Stimulated activated CD4-positive, alpha-beta T cell treated with anti-CD3 and anti-CD28 coated beads, Interleukin-2, amount 100 ng/mL, for 4 hours (primary cell): ENCODE measurements at regions not wholly inside any gene's neighbourhood (a gene's known extent, or its start where the extent isn't known, plus 50 kb on each side); places are given as distances from the start of the nearest gene placed in this dataset.
"Not testable (repeated sequence)": the region's sequence is repeated elsewhere in the genome, so short reads cannot be mapped to it uniquely, and the experiment has no call there.

Experiments
- DNase-seq: peaks from one replicate; pipeline ENCODE4 v3.0.0-alpha.2; 2020; ENCODE audit warnings: low read depth

- no peak for DNase-seq
Observed at GRCh38 chr2:6139142-6139541, 447.0 kb downstream of the SOX11 start.

DNA sequence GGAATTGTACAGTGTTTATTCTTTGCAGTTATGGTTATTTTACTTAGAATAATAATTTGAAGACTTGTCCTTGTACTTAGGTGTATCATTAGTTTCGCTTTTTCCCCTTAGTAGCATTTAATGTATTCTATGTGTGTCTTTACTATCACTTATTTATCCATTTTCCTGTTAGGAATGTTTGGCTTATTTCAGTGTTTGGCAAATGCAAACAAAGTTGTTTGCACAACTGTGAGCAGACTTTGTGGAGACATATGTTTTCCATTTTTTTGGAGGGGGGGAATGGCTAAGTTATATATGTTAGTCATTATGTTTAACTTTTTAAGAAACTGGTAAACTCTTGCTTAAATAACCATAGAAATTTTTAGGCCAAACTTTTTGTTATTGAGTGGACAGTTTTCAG lies 447.7 kb downstream of the SOX11 start:
- DNase-seq, result no peak

DNA sequence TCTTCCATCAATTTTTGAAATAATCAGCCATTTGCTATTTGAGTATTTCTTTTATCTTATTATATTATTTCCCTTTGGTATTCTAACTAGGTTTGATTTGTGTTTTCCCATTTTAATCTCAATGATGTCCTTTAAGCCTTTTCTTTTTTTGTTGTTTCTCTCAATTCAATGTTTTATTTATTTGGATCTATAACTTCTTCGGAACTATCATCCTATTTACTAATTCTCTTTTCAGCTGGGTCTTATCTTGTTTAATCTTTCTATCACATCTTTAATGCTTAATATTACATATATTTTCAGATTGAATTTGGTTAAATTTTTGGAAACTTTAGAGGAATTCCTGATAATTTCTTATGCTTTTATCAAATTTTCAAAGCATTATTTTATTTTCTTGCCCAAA lies 448.3 kb downstream of the SOX11 start:
- DNase-seq, result no peak

DNA sequence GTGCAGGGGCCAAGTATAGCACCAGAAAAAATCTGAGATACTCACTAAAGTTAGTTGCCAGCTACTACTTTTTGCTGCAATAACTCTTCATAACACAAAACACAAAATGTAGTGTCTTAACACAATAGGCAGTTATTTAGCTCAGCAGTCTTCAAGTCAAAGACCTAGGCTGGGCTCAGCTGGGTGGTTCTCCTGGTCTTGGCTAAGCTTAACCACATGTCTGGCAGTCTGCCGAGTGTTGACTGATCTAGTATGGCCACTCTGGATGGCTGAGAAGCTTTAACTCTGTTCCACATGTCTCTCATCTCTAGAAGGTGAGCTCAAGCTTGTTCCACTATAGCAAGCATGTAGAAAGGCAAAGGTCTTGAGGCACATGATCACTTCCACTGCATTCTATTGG lies 451.6 kb downstream of the SOX11 start:
- DNase-seq, result no peak

DNA sequence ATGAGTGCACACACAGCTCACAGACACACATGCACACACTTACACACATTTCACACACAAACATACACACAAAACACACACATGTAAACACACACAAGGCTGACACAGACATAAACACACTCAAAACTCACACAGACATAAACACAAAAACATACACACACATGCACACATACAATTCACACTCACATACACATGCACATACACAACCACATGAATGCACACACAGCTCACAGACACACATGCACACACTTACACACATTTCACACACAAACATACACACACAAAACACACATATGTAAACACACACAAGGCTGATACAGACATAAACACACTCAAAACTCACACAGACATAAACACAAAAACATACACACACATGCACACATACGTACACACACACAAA lies 455.0 kb downstream of the SOX11 start:
- DNase-seq, result not testable (repeated sequence)

DNA sequence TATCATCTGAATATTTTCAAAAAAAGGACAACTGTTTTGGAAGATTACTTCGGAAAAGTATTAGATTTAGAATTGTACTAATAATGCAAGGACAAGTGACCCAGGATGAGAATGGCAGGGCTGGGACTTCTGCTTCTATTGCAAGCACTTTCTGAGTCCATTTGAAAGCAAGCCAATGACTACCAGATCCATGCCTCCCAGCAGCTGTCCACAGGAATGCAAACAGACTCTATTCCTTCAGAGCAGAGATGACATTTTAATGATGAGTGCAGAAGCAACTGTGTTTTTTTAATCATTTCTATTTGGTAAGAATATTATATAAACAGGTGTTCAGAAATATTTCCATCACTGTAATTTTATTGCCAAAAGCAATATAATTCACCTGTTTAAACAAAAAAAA lies 456.7 kb downstream of the SOX11 start:
- DNase-seq, result no peak

DNA sequence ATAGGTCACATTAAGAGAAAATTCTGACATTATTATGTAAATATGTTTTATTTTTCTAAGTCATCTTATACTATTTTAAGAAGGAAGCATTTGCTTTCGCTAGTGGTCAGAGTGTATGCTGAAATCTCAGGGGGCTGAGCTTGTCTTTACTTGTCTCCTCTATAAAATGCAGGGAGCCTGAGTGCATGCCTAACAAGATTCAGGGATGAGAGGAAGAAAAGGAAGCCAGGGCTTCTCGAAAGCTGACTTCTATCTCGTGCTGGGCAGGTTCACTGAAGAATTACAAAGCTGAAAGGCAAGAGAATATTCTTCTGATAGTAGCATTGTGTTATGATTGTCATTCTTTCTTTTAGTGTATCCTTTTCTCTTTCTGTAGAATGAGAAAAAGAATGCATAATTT lies 467.4 kb downstream of the SOX11 start:
- no peak for DNase-seq

- no peak for DNase-seq
Observed at GRCh38 chr2:6163932-6164331, 471.7 kb downstream of the SOX11 start.

DNA sequence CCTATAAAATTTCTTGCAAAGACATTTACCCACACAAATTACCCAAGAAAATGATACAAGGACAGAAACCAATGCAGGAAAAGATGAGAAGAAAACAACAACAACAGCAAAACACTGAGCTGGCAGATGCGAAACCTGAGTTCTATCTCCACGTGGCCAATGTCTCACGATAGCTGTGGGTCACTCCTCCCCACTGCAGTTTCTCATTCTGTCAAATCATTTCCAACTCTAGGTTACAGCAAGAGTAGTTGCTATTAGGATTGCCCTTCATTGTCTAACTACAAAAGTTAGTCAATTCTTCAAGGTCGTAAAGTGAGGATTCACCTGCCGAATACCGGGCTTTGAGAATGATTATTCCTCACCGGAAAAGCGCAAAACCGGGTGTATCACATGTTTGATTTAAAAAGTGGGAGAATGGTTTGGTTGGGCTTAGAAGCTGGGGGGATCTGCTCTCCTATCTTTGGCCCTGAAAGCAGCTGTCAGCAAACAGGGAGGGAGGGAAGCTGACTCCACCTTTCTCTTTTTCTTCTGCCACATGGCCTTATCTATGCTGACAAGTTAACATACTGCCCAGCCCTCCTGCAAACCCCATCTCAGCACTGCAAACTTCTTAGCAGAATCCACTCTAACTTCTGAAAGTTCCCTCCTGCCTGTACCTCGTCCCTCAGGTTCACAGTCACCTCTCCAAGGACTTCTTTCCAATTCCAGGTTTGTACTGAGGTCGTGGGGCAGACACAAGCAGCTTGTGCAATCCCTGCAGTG lies 473.0 kb downstream of the SOX11 start:
- DNase-seq, result no peak

DNA sequence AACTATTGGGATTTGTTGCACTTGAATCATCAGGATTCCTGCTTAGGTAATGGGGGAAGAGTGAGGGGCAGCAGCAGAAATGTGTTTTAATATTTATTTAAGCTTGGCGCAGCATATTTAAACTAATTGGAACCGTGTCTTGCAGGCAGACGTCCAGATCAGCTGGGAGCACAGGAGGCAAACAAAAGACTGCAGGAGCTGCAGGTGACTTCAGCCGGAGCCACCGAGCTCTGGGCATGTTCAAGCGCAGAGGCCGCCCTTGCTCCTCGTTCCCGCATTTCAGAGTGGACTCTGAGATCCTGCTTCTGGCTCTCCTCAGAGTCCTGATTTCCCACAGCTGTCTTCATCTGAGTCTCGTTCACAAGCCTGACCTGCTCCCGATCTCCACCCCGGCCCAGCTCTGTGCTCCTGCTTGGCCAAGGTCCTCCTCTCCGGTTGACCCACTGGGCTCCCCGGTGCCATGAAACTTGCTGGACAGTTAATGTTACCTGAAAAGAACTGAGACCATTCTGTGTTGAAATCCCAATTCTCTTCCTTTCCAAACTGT lies 475.5 kb downstream of the SOX11 start:
- no peak for DNase-seq

GRCh38 chr2:6168485-6168884 lies 476.3 kb downstream of the SOX11 start:
- DNase-seq, result no peak

DNA sequence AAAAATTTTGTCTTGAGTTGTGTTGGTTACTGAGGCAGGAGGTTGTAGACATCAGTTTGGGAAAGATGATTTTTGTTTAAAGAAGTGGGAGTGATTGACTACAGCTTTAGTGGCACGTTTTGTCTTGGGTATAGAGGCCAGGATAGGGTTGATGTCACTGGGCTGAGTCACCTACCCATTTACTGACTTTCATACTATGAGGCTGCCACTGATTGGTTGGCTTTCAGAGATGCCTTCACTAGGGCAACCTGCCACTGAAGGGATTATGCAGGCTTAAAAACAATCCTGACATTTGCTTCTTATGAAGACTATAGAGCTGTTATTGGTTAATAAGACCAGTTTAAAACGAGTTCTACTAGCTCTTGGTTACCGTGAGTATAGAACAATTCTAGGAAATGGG lies 479.1 kb downstream of the SOX11 start:
- no peak for DNase-seq

- DNase-seq, result no peak
Observed at GRCh38 chr2:6177811-6178210, 485.6 kb downstream of the SOX11 start.

- DNase-seq, result no peak
Observed at GRCh38 chr2:6181525-6181924, 489.3 kb downstream of the SOX11 start.

GRCh38 chr2:6181926-6182325 lies 489.7 kb downstream of the SOX11 start:
- DNase-seq, result no peak

DNA sequence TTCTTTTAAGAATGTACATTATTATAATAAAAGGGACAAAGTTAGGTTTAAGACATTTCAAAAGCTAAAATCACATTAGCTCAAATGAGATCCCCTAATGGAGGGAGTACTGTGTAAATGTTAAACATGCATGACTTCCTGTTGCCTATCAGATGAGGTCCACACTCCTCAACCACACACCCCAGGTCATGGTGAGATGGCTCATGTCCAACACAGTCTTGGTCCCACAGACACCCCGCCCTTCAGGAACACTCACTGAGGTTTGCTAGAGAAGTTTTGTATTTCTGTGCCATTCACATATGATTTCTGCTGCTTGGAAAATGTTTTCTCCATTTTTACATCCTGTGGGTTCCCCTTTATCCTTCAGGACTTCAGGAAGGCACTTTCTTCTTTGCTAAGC lies 491.0 kb downstream of the SOX11 start:
- no peak for DNase-seq

GRCh38 chr2:6184532-6185292 lies 492.5 kb downstream of the SOX11 start:
- no peak for DNase-seq

GRCh38 chr2:6186332-6187151 lies 494.4 kb downstream of the SOX11 start:
- no peak for DNase-seq

- DNase-seq, result no peak
Observed at GRCh38 chr2:6196449-6196848, 504.3 kb downstream of the SOX11 start.

DNA sequence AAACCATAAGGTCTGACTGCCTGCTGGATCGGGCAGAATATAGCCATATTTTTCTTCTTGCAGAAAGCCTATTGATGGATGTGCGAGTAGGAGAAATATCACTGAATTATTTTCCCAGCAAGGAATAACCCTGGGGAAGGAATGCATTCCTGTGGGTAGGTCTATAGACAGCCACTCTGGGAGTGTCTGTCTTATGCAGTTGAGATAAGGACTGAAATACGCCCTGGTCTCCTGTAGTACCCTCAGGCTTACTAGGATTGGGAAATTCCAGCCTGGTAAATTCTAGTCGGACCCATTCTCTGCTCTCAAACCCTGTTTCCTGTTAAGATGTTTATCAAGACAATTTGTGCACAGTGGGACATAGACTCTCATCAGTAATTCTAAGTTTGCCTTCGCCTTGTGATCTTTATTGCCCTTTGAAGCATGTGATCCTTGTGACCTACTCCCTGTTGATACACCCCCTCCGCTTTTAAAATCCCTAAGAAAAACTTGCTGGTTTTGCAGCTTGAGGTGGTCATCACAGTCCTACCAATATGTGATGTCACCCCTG lies 506.3 kb downstream of the SOX11 start:
- not testable (repeated sequence) for DNase-seq

DNA sequence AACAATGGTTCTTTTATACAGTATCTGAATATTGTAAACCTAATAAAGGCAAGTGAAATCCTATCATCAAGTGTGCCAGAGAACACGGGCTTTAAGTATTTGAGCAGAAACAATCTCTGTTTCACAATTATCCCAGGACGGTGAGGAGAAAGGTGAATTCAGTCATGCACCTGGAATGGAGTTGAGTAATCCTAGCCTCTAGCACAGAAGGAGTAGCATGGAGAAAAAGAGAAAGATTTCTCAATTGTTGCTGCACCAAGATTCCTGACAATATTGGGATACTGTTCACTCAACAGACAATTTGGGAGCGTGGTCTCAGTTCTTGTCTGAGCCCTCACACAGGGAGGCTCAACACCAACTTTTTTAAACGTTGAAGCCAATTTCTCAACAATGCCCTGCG lies 510.6 kb downstream of the SOX11 start:
- DNase-seq, result no peak

- no peak for DNase-seq
Observed at GRCh38 chr2:6203291-6203959, 511.2 kb downstream of the SOX11 start.
